Adrenal gland (tissue), 9 donors: ENCODE measurements at regions not wholly inside any gene's neighbourhood (a gene's known extent, or its start where the extent isn't known, plus 50 kb on each side); places are given as distances from the start of the nearest gene placed in this dataset.

Experiments used
- DNase-seq, 7 donors: peaks; one replicate each; pipeline ENCODE4 v3.0.0-alpha.2; 2019 to 2020
- H3K27ac ChIP-seq, 5 donors: fragments of 200-600 bp; sonication (generic) in 4 of 5; 1 replicate in 3 of 5; 2 replicates in 2 of 5; pipeline versions ENCODE4 v1.5.1 to v1.8.0; 2016 to 2020; ENCODE audit warnings: mild to moderate bottlenecking in 1 of 5
- H3K27me3 ChIP-seq: fragments of 200-600 bp; 2 replicates; pipeline ENCODE4 v1.8.0; 2021
- H3K36me3 ChIP-seq, 2 donors: fragments of 200-600 bp; replicated peaks in 1 of 2; 1 replicate in 1 of 2; 2 replicates in 1 of 2; pipeline versions ENCODE4 v1.5.1 to v1.8.0; 2018 to 2022
- H3K4me1 ChIP-seq, 2 donors: fragments of 200-600 bp; replicated peaks in 1 of 2; 1 replicate in 1 of 2; 2 replicates in 1 of 2; pipeline versions ENCODE4 v1.5.1 to v1.8.0; 2018 to 2021
- H3K4me3 ChIP-seq, 4 donors: fragments of 200-600 bp; sonication (generic) in 3 of 4; one replicate each; pipeline ENCODE4 v1.5.1; 2016 to 2018
- H3K9me3 ChIP-seq, 3 donors: fragments of 200-600 bp; sonication (generic) in 1 of 3; replicated peaks in 1 of 3; 1 replicate in 2 of 3; 2 replicates in 1 of 3; pipeline versions ENCODE4 v1.5.1 to v1.8.0; 2016 to 2021
- CTCF ChIP-seq, 6 experiments: fragments of 450-650 bp in 4 of 6; fragments of 200-600 bp in 2 of 6; sonication (generic) in 1 of 6; IDR thresholded peaks; 1 replicate in 5 of 6; 2 replicates in 1 of 6; pipeline versions ENCODE4 v1.5.1 to v1.8.0; 2016 to 2021; ENCODE audit warnings: antibody characterized with exemption in 6 of 6, mild to moderate bottlenecking in 2 of 6, moderate library complexity in 1 of 6
- POLR2A ChIP-seq, 2 donors: fragments of 450-650 bp; IDR thresholded peaks; one replicate each; pipeline ENCODE4 v1.6.1; 2017; ENCODE audit warnings: antibody characterized with exemption in 2 of 2, mild to moderate bottlenecking in 2 of 2, moderate library complexity in 1 of 2
- WGBS, 4 donors: extraction: QIAGEN DNeasy Blood & Tissue Kit in 2 of 4; methylation state at CpG; one replicate each; pipeline versions ENCODE4 v1.1.5 to v1.1.7; 2013 to 2017; 5-methylcytosine and 5-hydroxymethylcytosine counted together
- intact Hi-C, 2 donors: fragments of 100-400 bp; cut with DNase I; formaldehyde crosslinking; loops; one replicate each; pipeline versions ENCODE4 v1.14.1 to v1.15.0; 2022 to 2023
- donor health status: healthy with polysubstance abuse.
- donor health status: Bipolar disorder and iron deficiency.
- donor health status: DM: yes; HTN: yes; CAD: no.
- donor health status: DM: no; HTN: no; CAD: no.
- donor health status: DM: no; HTN: no; CAD: no.

DNA sequence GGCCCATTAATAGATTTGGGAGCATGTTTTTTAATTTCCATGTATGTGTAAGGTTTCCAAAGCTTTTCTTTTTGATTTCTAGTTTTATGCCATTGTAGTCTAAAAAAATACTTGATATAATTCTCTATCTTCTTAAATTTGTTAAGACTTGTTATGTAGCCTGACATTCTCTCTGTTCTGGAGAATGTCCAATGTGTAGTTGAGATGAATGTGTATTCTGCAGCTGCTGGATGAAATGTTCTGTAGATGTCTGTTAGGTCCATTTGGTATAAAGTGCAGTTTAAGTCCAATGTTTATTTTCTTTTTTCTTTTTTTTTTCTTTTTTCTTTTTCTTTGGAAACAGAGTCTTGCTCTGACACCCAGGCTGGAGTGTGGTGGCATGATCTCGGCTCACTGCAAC, 378.5 kb upstream of the MAD2L1 start:
- 71 to 89% (median 84%) methylated on average over 1 of the region's 1 CpG for WGBS, 4 donors
- H3K27me3 ChIP-seq: no peaks in the 10 kb centered on the region
- H3K4me3 ChIP-seq: no peak overlapping the region
- TF ChIP-seq CTCF (IDR thresholded peaks at IDR 0.05): no peak
- no peak for TF ChIP-seq POLR2A (IDR thresholded peaks at IDR 0.05)
- H3K27ac ChIP-seq: no peak overlapping the region
- no peaks in the 10 kb centered on the region for H3K36me3 ChIP-seq
- intact Hi-C loops: no loop called here
- no peaks in the 10 kb centered on the region for H3K4me1 ChIP-seq
- no peaks in the 10 kb centered on the region for H3K9me3 ChIP-seq
- DNase-seq: no peak

GRCh38 chr4:120443116-120443515, 376.5 kb upstream of the MAD2L1 start:
- H3K4me3 ChIP-seq: no peak overlapping the region
- no peaks in the 10 kb centered on the region for H3K9me3 ChIP-seq
- no peaks in the 10 kb centered on the region for H3K36me3 ChIP-seq
- H3K4me1 ChIP-seq: no peaks in the 10 kb centered on the region
- 81 to 89% (median 85%) methylated on average over 1 of the region's 1 CpG for WGBS, 4 donors
- H3K27ac ChIP-seq: no peak overlapping the region
- no peaks in the 10 kb centered on the region for H3K27me3 ChIP-seq
- DNase-seq: no peak
- no peak for TF ChIP-seq POLR2A (IDR thresholded peaks at IDR 0.05)
- no peak for TF ChIP-seq CTCF (IDR thresholded peaks at IDR 0.05)
- intact Hi-C loops: no loop called here

DNA sequence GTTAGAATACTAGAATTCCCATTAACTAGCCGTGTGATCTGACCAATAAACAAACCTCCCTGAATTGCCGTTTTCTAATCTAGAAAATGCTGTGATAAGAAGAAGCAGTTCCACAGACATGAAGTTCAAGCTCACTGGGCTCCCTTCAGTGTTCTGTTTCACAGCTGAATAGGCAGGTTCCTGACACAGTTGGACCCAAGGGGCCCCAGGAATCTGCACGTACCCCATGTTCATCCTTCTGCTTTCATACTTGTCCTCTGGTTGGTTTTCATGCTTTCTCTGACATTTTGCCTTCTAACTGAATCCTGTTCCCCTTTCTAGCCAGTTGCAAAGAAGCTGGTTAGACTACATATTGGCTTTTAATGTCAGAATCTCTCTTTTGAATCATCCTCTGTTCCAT, 374.1 kb upstream of the MAD2L1 start:
- no peak overlapping the region for H3K27ac ChIP-seq
- H3K4me1 ChIP-seq: no peaks in the 10 kb centered on the region
- no peak for DNase-seq
- H3K9me3 ChIP-seq: no peaks in the 10 kb centered on the region
- H3K36me3 ChIP-seq: no peaks in the 10 kb centered on the region
- no peak overlapping the region for H3K4me3 ChIP-seq
- intact Hi-C loops: no loop called here
- no peak for TF ChIP-seq CTCF (IDR thresholded peaks at IDR 0.05)
- no peak for TF ChIP-seq POLR2A (IDR thresholded peaks at IDR 0.05)
- no peaks in the 10 kb centered on the region for H3K27me3 ChIP-seq
- 65 to 70% (median 67%) methylated on average over 3 of the region's 3 CpGs for WGBS, 4 donors

- H3K27ac ChIP-seq: no peak overlapping the region
- no peak for TF ChIP-seq CTCF (IDR thresholded peaks at IDR 0.05)
- TF ChIP-seq POLR2A (IDR thresholded peaks at IDR 0.05): no peak
- H3K4me1 ChIP-seq: no peaks in the 10 kb centered on the region
- 56 to 71% (median 58%) methylated on average over 5 of the region's 5 CpGs for WGBS, 4 donors
- H3K27me3 ChIP-seq: no peaks in the 10 kb centered on the region
- no peak overlapping the region for H3K4me3 ChIP-seq
- no peaks in the 10 kb centered on the region for H3K9me3 ChIP-seq
- intact Hi-C loops: no loop called here
- DNase-seq: no peak
- H3K36me3 ChIP-seq: no peaks in the 10 kb centered on the region
Measured at GRCh38 chr4:120435179-120435578, 368.5 kb upstream of the MAD2L1 start.
